Kidney epithelial cell (primary cell): ENCODE measurements at regions not wholly inside any gene's neighbourhood (a gene's known extent, or its start where the extent isn't known, plus 50 kb on each side); places are given as distances from the start of the nearest gene placed in this dataset.
"Not testable (repeated sequence)": the region's sequence is repeated elsewhere in the genome, so short reads cannot be mapped to it uniquely, and the experiment has no call there.

Experiments used
- DNase-seq: peaks from one replicate; pipeline ENCODE4 v3.0.0-alpha.2; 2010; ENCODE audit warnings: low read depth
- H3K27me3 ChIP-seq: 2 replicates; pipeline ENCODE4 v1.6.0; 2011; ENCODE audit warnings: low read length; ENCODE audit not compliant: control insufficient read depth, insufficient read depth
- H3K36me3 ChIP-seq: 2 replicates; pipeline ENCODE4 v1.5.1; 2011; ENCODE audit warnings: low read length; ENCODE audit not compliant: control insufficient read depth, insufficient read depth
- H3K4me3 ChIP-seq: 2 replicates; pipeline ENCODE4 v1.5.1; 2011; ENCODE audit warnings: low read depth, mild to moderate bottlenecking, control low read depth, low read length
- CTCF ChIP-seq: IDR thresholded peaks from 2 replicates; pipeline ENCODE4 v1.5.1; 2011; ENCODE audit warnings: mild to moderate bottlenecking, moderate library complexity, low read length, control low read depth, inconsistent platforms; ENCODE audit not compliant: insufficient read depth, poor library complexity, severe bottlenecking

GRCh38 chr16:11413907-11414595 is 68.8 kb downstream of the RMI2 start:
- no peaks in the 10 kb centered on the region for H3K36me3 ChIP-seq
- H3K4me3 ChIP-seq: no peak overlapping the region
- DNase-seq: no peak
- H3K27me3 ChIP-seq: peaks cover 3% of the 10 kb centered on the region
- TF ChIP-seq CTCF: no peak

- no peak for TF ChIP-seq CTCF
- no peak for DNase-seq
- no peak overlapping the region for H3K4me3 ChIP-seq
- no peaks in the 10 kb centered on the region for H3K36me3 ChIP-seq
- peaks cover 3% of the 10 kb centered on the region for H3K27me3 ChIP-seq
Observed at GRCh38 chr16:11414815-11415775, 69.8 kb downstream of the RMI2 start.

GRCh38 chr16:11416228-11417001 is 71.2 kb downstream of the RMI2 start:
- H3K36me3 ChIP-seq: no peaks in the 10 kb centered on the region
- DNase-seq: no peak
- H3K4me3 ChIP-seq: no peak overlapping the region
- H3K27me3 ChIP-seq: peaks cover 3% of the 10 kb centered on the region
- no peak for TF ChIP-seq CTCF

GRCh38 chr16:11417487-11417886 is 72.2 kb downstream of the RMI2 start:
- no peak for TF ChIP-seq CTCF
- peaks cover 3% of the 10 kb centered on the region for H3K27me3 ChIP-seq
- DNase-seq: no peak
- no peaks in the 10 kb centered on the region for H3K36me3 ChIP-seq
- H3K4me3 ChIP-seq: no peak overlapping the region

GRCh38 chr16:11418506-11418905 is 73.2 kb downstream of the RMI2 start:
- no peak for DNase-seq
- Histone ChIP-seq H3K4me3 (no peak overlapping the region), H3K36me3 (no peaks in the 10 kb centered on the region), H3K27me3 (no peaks in the 10 kb centered on the region)
- TF ChIP-seq CTCF: no peak

GRCh38 chr16:11420067-11420466 is 74.8 kb downstream of the RMI2 start:
- H3K36me3 ChIP-seq, H3K4me3 ChIP-seq, H3K27me3 ChIP-seq, DNase-seq: not testable (repeated sequence)
